ENCODE measurements at regions not wholly inside any gene's neighbourhood (a gene's known extent, or its start where the extent isn't known, plus 50 kb on each side); places are given as distances from the start of the nearest gene placed in this dataset.

- DNase-seq, result no peak
These were observed 1191.0 kb upstream of the AGA start for GRCh38 chr4:178633263-178633662.

GRCh38 chr4:178664621-178665020 lies 1222.4 kb upstream of the AGA start:
- no peak for DNase-seq

GRCh38 chr4:178665916-178666315 lies 1223.7 kb upstream of the AGA start:
- no peak for DNase-seq

GRCh38 chr4:178671766-178672165 lies 1229.5 kb upstream of the AGA start:
- no peak for DNase-seq

GRCh38 chr4:178672512-178672911 lies 1230.3 kb upstream of the AGA start:
- no peak for DNase-seq

- no peak for DNase-seq
These were observed 1239.6 kb upstream of the AGA start for GRCh38 chr4:178681871-178682270.

- no peak for DNase-seq
These were observed 1247.7 kb upstream of the AGA start for GRCh38 chr4:178689926-178690325.

GRCh38 chr4:178693816-178694215 lies 1251.6 kb upstream of the AGA start:
- no peak for DNase-seq

- no peak for DNase-seq
These were observed 1254.3 kb upstream of the AGA start for GRCh38 chr4:178696515-178696914.

- no peak for DNase-seq
These were observed 1270.2 kb upstream of the AGA start for GRCh38 chr4:178712486-178712885.

GRCh38 chr4:178738026-178738425 lies 1295.8 kb upstream of the AGA start:
- no peak for DNase-seq

- no peak for DNase-seq
These were observed 1303.0 kb upstream of the AGA start for GRCh38 chr4:178745203-178745602.

- DNase-seq, result no peak
These were observed 1310.8 kb upstream of the AGA start for GRCh38 chr4:178752954-178753525.

- no peak for DNase-seq
These were observed 1336.3 kb upstream of the AGA start for GRCh38 chr4:178778496-178778895.

- no peak for DNase-seq
These were observed 1339.5 kb upstream of the AGA start for GRCh38 chr4:178781779-178782178.

GRCh38 chr4:178784491-178784890 lies 1342.3 kb upstream of the AGA start:
- no peak for DNase-seq

- no peak for DNase-seq
These were observed 1347.0 kb upstream of the AGA start for GRCh38 chr4:178789279-178789678.

- DNase-seq, result no peak
These were observed 1357.0 kb upstream of the AGA start for GRCh38 chr4:178799204-178799603.

- no peak for DNase-seq
These were observed 1365.9 kb upstream of the AGA start for GRCh38 chr4:178808106-178808505.

- no peak for DNase-seq
These were observed 1367.7 kb upstream of the AGA start for GRCh38 chr4:178809921-178810320.

- DNase-seq, result no peak
These were observed 1369.1 kb upstream of the AGA start for GRCh38 chr4:178811356-178811755.

GRCh38 chr4:178812866-178813265 lies 1370.6 kb upstream of the AGA start:
- DNase-seq, result no peak

- DNase-seq, result no peak
These were observed 1372.7 kb upstream of the AGA start for GRCh38 chr4:178814908-178815307.

- DNase-seq, result no peak
These were observed 1381.5 kb upstream of the AGA start for GRCh38 chr4:178823673-178824295.

GRCh38 chr4:178836865-178837264 lies 1394.6 kb upstream of the AGA start:
- DNase-seq, result no peak
